ENCODE measurements at regions not wholly inside any gene's neighbourhood (a gene's known extent, or its start where the extent isn't known, plus 50 kb on each side); places are given as distances from the start of the nearest gene placed in this dataset.

DNA sequence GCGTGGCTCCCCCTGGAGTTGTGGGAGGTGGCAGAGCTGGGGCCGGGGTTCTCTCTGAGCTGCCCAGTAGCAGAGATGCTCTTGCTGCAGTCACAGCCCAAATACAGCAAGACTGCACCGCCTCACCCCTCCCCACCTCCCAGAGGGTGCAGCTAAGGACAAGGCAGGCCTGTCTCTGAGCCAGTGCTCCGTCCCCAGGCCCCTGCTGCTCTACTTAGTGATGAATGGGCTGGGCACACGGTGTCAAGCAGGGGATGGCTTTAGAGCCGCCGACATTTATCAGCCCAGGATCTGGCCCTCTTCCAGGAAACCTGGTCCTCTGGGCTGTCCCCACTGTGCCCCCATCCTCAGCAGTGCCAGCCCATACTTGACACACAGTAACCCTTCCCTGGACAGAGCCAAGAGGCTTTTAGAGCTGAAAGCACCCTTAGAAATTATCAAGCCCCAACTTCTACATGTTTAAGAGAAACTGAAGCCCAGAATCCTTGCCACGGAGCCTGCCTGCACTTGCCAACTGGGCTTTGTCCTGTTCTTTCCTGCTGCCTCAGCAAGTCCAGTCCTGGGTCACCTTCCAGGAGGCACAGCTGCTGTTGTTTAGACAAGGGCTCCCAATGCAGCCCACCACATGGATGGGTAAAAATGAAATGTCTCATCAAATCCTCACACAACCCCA is 137.1 kb upstream of the UNC5B start:
- Histone ChIP-seq H3F3A (ENCODE audit: insufficient read depth, low read length) (no peaks in the 10 kb centered on the region), H3K4me3 (ENCODE audit: low read depth, low read length, poor library complexity, severe bottlenecking) (no peak overlapping the region), H3K4me1 (ENCODE audit: insufficient read depth, low read length, severe bottlenecking) (no peaks in the 10 kb centered on the region), H3K36me3 (ENCODE audit: insufficient read depth, low read length) (no peaks in the 10 kb centered on the region), H3K9me2 (ENCODE audit: low read depth, low read length) (no peaks in the 10 kb centered on the region), H3K79me2 (ENCODE audit: insufficient read depth, low read length) (no peaks in the 10 kb centered on the region), H3K27ac (ENCODE audit: low read depth, low read length, poor library complexity, severe bottlenecking) (no peak overlapping the region), H4K20me1 (ENCODE audit: insufficient read depth, low read length) (no peaks in the 10 kb centered on the region), H3K4me2 (ENCODE audit: low read length) (no peak overlapping the region), H3K9ac (ENCODE audit: low read length) (no peak overlapping the region), H3K9me3 (ENCODE audit: low read length) (no peaks in the 10 kb centered on the region), H2AFZ (ENCODE audit: low read length) (no peak overlapping the region), H3K27me3 (ENCODE audit: insufficient read depth, low read length) (peaks cover 8% of the 10 kb centered on the region; the same call in 1 of the 2 replicates)
- TF ChIP-seq EZH2 (IDR thresholded peaks at IDR 0.05; ENCODE audit: borderline replicate concordance, low read length) = no peak
- TF ChIP-seq, protein P1, sequence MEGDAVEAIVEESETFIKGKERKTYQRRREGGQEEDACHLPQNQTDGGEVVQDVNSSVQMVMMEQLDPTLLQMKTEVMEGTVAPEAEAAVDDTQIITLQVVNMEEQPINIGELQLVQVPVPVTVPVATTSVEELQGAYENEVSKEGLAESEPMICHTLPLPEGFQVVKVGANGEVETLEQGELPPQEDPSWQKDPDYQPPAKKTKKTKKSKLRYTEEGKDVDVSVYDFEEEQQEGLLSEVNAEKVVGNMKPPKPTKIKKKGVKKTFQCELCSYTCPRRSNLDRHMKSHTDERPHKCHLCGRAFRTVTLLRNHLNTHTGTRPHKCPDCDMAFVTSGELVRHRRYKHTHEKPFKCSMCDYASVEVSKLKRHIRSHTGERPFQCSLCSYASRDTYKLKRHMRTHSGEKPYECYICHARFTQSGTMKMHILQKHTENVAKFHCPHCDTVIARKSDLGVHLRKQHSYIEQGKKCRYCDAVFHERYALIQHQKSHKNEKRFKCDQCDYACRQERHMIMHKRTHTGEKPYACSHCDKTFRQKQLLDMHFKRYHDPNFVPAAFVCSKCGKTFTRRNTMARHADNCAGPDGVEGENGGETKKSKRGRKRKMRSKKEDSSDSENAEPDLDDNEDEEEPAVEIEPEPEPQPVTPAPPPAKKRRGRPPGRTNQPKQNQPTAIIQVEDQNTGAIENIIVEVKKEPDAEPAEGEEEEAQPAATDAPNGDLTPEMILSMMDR (IDR thresholded peaks at IDR 0.05; ENCODE audit: low read length) = no peak

- H3K9me2 ChIP-seq (ENCODE audit: low read depth, low read length) = no peaks in the 10 kb centered on the region
- H3K27me3 ChIP-seq (ENCODE audit: insufficient read depth, low read length) = peaks cover 5% of the 10 kb centered on the region; the same call in 1 of the 2 replicates
- H3K27ac ChIP-seq (ENCODE audit: low read depth, low read length, poor library complexity, severe bottlenecking) = no peak overlapping the region
- no peaks in the 10 kb centered on the region for H4K20me1 ChIP-seq (ENCODE audit: insufficient read depth, low read length)
- H2AFZ ChIP-seq (ENCODE audit: low read length) = no peak overlapping the region
- H3K4me1 ChIP-seq (ENCODE audit: insufficient read depth, low read length, severe bottlenecking) = no peaks in the 10 kb centered on the region
- no peaks in the 10 kb centered on the region for H3K9me3 ChIP-seq (ENCODE audit: low read length)
- no peak overlapping the region for H3K4me3 ChIP-seq (ENCODE audit: low read depth, low read length, poor library complexity, severe bottlenecking)
- no peaks in the 10 kb centered on the region for H3F3A ChIP-seq (ENCODE audit: insufficient read depth, low read length)
- no peak for TF ChIP-seq EZH2 (IDR thresholded peaks at IDR 0.05; ENCODE audit: borderline replicate concordance, low read length)
- TF ChIP-seq, protein P1 (IDR thresholded peaks at IDR 0.05; ENCODE audit: low read length) = no peak
- H3K79me2 ChIP-seq (ENCODE audit: insufficient read depth, low read length) = no peaks in the 10 kb centered on the region
- no peak overlapping the region for H3K9ac ChIP-seq (ENCODE audit: low read length)
- H3K4me2 ChIP-seq (ENCODE audit: low read length) = no peak overlapping the region
- no peaks in the 10 kb centered on the region for H3K36me3 ChIP-seq (ENCODE audit: insufficient read depth, low read length)
Observed at GRCh38 chr10:71075759-71076472, 136.5 kb upstream of the UNC5B start.

DNA sequence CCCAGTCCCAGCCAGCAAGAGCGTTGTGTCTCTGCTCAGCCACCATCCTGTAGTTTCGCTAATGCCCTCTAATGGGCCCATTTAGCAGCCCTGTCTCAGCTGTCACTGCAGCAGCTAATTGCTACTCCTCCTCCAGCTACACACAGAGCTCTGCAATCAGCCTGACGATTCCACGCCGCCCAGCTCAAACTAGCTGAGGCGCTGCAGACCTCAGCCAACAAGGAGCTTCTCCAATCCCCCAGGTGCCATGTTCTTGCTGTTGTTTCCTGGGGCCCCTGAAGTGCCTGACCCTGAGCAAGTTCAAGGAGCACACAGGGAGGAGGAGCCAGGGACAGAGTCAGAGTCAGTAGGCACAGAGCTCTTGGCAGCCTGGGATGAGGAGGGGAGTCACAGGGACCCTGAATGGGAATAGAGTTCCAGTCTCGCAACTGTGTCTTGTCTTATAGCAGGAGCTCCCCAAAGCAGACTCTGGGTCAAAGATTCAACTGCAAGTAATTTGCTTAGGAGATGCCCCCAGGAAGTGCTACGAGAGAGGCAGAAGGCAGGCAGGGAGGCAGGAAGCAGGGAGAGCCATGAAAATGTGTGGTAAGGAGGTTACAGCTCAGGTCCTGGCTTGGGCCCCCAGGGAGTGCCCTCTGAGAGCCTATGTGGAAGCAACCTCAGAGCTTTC is 135.8 kb upstream of the UNC5B start:
- Histone ChIP-seq H3K36me3 (ENCODE audit: insufficient read depth, low read length) (no peaks in the 10 kb centered on the region), H3K79me2 (ENCODE audit: insufficient read depth, low read length) (no peaks in the 10 kb centered on the region), H3K4me2 (ENCODE audit: low read length) (no peak overlapping the region), H3F3A (ENCODE audit: insufficient read depth, low read length) (no peaks in the 10 kb centered on the region), H3K9me3 (ENCODE audit: low read length) (no peaks in the 10 kb centered on the region), H4K20me1 (ENCODE audit: insufficient read depth, low read length) (no peaks in the 10 kb centered on the region), H2AFZ (ENCODE audit: low read length) (no peak overlapping the region), H3K9ac (ENCODE audit: low read length) (no peak overlapping the region), H3K9me2 (ENCODE audit: low read depth, low read length) (no peaks in the 10 kb centered on the region), H3K27me3 (ENCODE audit: insufficient read depth, low read length) (peaks cover 5% of the 10 kb centered on the region; the same call in 1 of the 2 replicates), H3K27ac (ENCODE audit: low read depth, low read length, poor library complexity, severe bottlenecking) (no peak overlapping the region), H3K4me3 (ENCODE audit: low read depth, low read length, poor library complexity, severe bottlenecking) (no peak overlapping the region), H3K4me1 (ENCODE audit: insufficient read depth, low read length, severe bottlenecking) (no peaks in the 10 kb centered on the region)
- TF ChIP-seq, protein P1 (IDR thresholded peaks at IDR 0.05; ENCODE audit: low read length) = no peak
- TF ChIP-seq EZH2 (IDR thresholded peaks at IDR 0.05; ENCODE audit: borderline replicate concordance, low read length) = no peak
